ENCODE measurements at regions not wholly inside any gene's neighbourhood (a gene's known extent, or its start where the extent isn't known, plus 50 kb on each side); places are given as distances from the start of the nearest gene placed in this dataset.

- H3K9me3 ChIP-seq, result peaks cover 0 to 20% (median 0%) of the 10 kb centered on the region in 11 donors
- ATAC-seq, result no peak
- TF ChIP-seq, protein P1, sequence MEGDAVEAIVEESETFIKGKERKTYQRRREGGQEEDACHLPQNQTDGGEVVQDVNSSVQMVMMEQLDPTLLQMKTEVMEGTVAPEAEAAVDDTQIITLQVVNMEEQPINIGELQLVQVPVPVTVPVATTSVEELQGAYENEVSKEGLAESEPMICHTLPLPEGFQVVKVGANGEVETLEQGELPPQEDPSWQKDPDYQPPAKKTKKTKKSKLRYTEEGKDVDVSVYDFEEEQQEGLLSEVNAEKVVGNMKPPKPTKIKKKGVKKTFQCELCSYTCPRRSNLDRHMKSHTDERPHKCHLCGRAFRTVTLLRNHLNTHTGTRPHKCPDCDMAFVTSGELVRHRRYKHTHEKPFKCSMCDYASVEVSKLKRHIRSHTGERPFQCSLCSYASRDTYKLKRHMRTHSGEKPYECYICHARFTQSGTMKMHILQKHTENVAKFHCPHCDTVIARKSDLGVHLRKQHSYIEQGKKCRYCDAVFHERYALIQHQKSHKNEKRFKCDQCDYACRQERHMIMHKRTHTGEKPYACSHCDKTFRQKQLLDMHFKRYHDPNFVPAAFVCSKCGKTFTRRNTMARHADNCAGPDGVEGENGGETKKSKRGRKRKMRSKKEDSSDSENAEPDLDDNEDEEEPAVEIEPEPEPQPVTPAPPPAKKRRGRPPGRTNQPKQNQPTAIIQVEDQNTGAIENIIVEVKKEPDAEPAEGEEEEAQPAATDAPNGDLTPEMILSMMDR (IDR thresholded peaks at IDR 0.05), result no peak
- peaks cover 0 to 7% (median 0%) of the 10 kb centered on the region in 7 donors for H3K27me3 ChIP-seq
- intact Hi-C loops (cut with DNase I), result no loop called here
- no peak overlapping the region for H3K27ac ChIP-seq
- no peak for DNase-seq
- no peaks in the 10 kb centered on the region for H3K36me3 ChIP-seq
- peaks cover 0 to 7% (median 0%) of the 10 kb centered on the region in 9 donors for H3K4me1 ChIP-seq
- H3K4me3 ChIP-seq, result no peak overlapping the region
- WGBS, 2 donors, result 58 to 60% methylated on average over 2 of the region's 2 CpGs
Observed at GRCh38 chr2:224190234-224190935, 151.3 kb upstream of the SERPINE2 start.

DNA sequence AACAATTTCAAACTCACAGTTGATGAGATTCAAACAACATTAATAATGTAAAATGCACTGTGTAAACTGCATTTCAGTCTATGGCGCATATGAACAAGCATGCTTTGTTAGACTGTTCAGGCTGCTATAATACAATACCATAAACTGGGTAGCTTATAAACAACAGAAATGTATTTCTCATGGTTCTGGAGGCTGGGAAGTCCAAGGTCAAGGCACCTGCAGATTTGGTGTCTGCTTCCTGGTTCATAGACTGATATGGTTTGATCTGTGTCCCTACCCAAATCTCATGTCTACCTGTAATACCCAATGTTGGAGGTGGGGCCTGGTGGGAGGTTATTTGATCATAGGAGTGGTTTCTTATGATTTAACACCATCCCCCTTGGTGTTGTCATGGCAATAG lies 148.1 kb upstream of the SERPINE2 start:
- intact Hi-C loops (cut with DNase I), result no loop called here
- Histone ChIP-seq H3K27ac (no peak overlapping the region), H3K4me3 (no peak overlapping the region), H3K36me3 (no peaks in the 10 kb centered on the region), H3K9me3 (peaks cover 0 to 8% (median 0%) of the 10 kb centered on the region in 11 donors), H3K4me1 (peaks cover 0 to 5% (median 0%) of the 10 kb centered on the region in 9 donors), H3K27me3 (no peaks in the 10 kb centered on the region)
- 100% methylated on average over 1 of the region's 1 CpG for WGBS, 2 donors
- ATAC-seq, result no peak
- no peak for DNase-seq
- TF ChIP-seq, protein P1 (IDR thresholded peaks at IDR 0.05), result no peak

- TF ChIP-seq, protein P1 (IDR thresholded peaks at IDR 0.05), result no peak
- ATAC-seq (no peak), DNase-seq (no peak)
- H3K27ac ChIP-seq, result no peak overlapping the region
- 74 to 76% methylated on average over 4 of the region's 4 CpGs for WGBS, 2 donors
- peaks cover 0 to 8% (median 0%) of the 10 kb centered on the region in 11 donors for H3K9me3 ChIP-seq
- H3K4me3 ChIP-seq, result no peak overlapping the region
- no peaks in the 10 kb centered on the region for H3K27me3 ChIP-seq
- intact Hi-C loops (cut with DNase I), result no loop called here
- no peaks in the 10 kb centered on the region for H3K4me1 ChIP-seq
- H3K36me3 ChIP-seq, result no peaks in the 10 kb centered on the region
Observed at GRCh38 chr2:224185023-224185601, 146.0 kb upstream of the SERPINE2 start.

- ATAC-seq, result no peak
- intact Hi-C loops (cut with DNase I), result no loop called here
Observed at GRCh38 chr2:224183086-224183485, 144.0 kb upstream of the SERPINE2 start.

More at GRCh38 chr2:224183086-224183485, 144.0 kb upstream of the SERPINE2 start:
- WGBS, 2 donors, result 74 to 78% methylated on average over 3 of the region's 3 CpGs
- DNase-seq, result no peak
- no peak overlapping the region for H3K4me3 ChIP-seq
- peaks cover 0 to 8% (median 0%) of the 10 kb centered on the region in 11 donors for H3K9me3 ChIP-seq
- H3K27ac ChIP-seq, result no peak overlapping the region
- TF ChIP-seq, protein P1 (IDR thresholded peaks at IDR 0.05), result no peak
- H3K36me3 ChIP-seq, result no peaks in the 10 kb centered on the region
- H3K4me1 ChIP-seq, result peaks cover 0 to 3% (median 0%) of the 10 kb centered on the region in 9 donors
- no peaks in the 10 kb centered on the region for H3K27me3 ChIP-seq
